GM23338 (cell line): ENCODE measurements at regions not wholly inside any gene's neighbourhood (a gene's known extent, or its start where the extent isn't known, plus 50 kb on each side); places are given as distances from the start of the nearest gene placed in this dataset.

Experiments
- ATAC-seq: fragments of 200-7000 bp; cut with Tn5 transposase; 3 replicates; pipeline ENCODE4 v1.9.1; 2020
- DNase-seq: peaks from one replicate; pipeline ENCODE4 v3.0.0-alpha.2; 2015; ENCODE audit warnings: low spot score
- H2AFZ ChIP-seq: fragments of 200-600 bp; sonication (generic); 2 replicates; pipeline ENCODE4 v1.8.0; 2016; ENCODE audit warnings: antibody characterized with exemption, mild to moderate bottlenecking, moderate library complexity
- H3F3A ChIP-seq: fragments of 200-600 bp; sonication (generic); replicated peaks from 2 replicates; pipeline ENCODE4 v1.8.0; 2017; ENCODE audit warnings: antibody characterized with exemption, mixed run types, low read depth
- H3K27ac ChIP-seq: fragments of 200-600 bp; sonication (generic); 2 replicates; pipeline ENCODE4 v1.6.1; 2016; ENCODE audit warnings: low read depth
- H3K27me3 ChIP-seq: fragments of 200-600 bp; sonication (generic); 2 replicates; pipeline ENCODE4 v1.8.0; 2016; ENCODE audit warnings: mild to moderate bottlenecking, mixed run types, moderate library complexity; ENCODE audit not compliant: insufficient read depth
- H3K36me3 ChIP-seq: fragments of 200-600 bp; sonication (generic); 2 replicates; pipeline ENCODE4 v1.8.0; 2016; ENCODE audit warnings: mild to moderate bottlenecking; ENCODE audit not compliant: insufficient read depth
- H3K4me1 ChIP-seq: fragments of 200-600 bp; sonication (generic); 2 replicates; pipeline ENCODE4 v1.8.0; 2016; ENCODE audit warnings: mild to moderate bottlenecking, moderate library complexity; ENCODE audit not compliant: insufficient read depth
- H3K4me2 ChIP-seq: fragments of 200-600 bp; sonication (generic); 2 replicates; pipeline ENCODE4 v1.7.1; 2017; ENCODE audit warnings: mixed run types
- H3K4me3 ChIP-seq: fragments of 200-600 bp; sonication (generic); 2 replicates; pipeline ENCODE4 v1.6.1; 2016; ENCODE audit warnings: mixed run types
- H3K79me2 ChIP-seq: fragments of 200-600 bp; sonication (generic); replicated peaks from 2 replicates; pipeline ENCODE4 v1.8.0; 2017; ENCODE audit warnings: mild to moderate bottlenecking; ENCODE audit not compliant: insufficient read depth
- H3K9me2 ChIP-seq: fragments of 200-600 bp; sonication (generic); 2 replicates; pipeline ENCODE4 v1.8.0; 2017; ENCODE audit not compliant: insufficient read depth
- H4K20me1 ChIP-seq: fragments of 200-600 bp; sonication (generic); replicated peaks from 2 replicates; pipeline ENCODE4 v1.8.0; 2017; ENCODE audit warnings: mild to moderate bottlenecking; ENCODE audit not compliant: insufficient read depth
- H3K27ac Mint-ChIP-seq: 2 replicates; pipeline ENCODE4 v1.8.0; 2020; ENCODE audit warnings: inconsistent platforms, mild to moderate bottlenecking, moderate library complexity, mixed read lengths
- H3K27me3 Mint-ChIP-seq: 3 replicates; pipeline ENCODE4 v1.8.0; 2022; ENCODE audit warnings: low read depth, mild to moderate bottlenecking, moderate library complexity, mixed read lengths, inconsistent platforms; ENCODE audit not compliant: insufficient read depth, poor library complexity
- H3K36me3 Mint-ChIP-seq: 3 replicates; pipeline ENCODE4 v1.8.0; 2021; ENCODE audit warnings: low read depth, mild to moderate bottlenecking, inconsistent platforms, moderate library complexity, mixed read lengths
- H3K4me1 Mint-ChIP-seq: 3 replicates; pipeline ENCODE4 v1.8.0; 2020; ENCODE audit warnings: mild to moderate bottlenecking, inconsistent platforms, mixed read lengths
- H3K4me3 Mint-ChIP-seq: 3 replicates; pipeline ENCODE4 v1.8.0; 2021; ENCODE audit warnings: moderate library complexity, mild to moderate bottlenecking, inconsistent platforms, mixed read lengths
- H3K9me3 Mint-ChIP-seq: 3 replicates; pipeline ENCODE4 v1.8.0; 2020; ENCODE audit warnings: moderate library complexity, mild to moderate bottlenecking, inconsistent platforms, mixed read lengths
- EZH2 ChIP-seq: fragments of 200-600 bp; sonication (generic); IDR thresholded peaks from one replicate; pipeline ENCODE4 v1.8.0; 2017; ENCODE audit warnings: antibody characterized with exemption, mild to moderate bottlenecking, low read depth; ENCODE audit not compliant: unreplicated experiment
- JUNB ChIP-seq: IDR thresholded peaks from one replicate; pipeline ENCODE4 v1.6.1; 2016; ENCODE audit warnings: antibody characterized with exemption; ENCODE audit not compliant: unreplicated experiment
- POLR2AphosphoS5 ChIP-seq: IDR thresholded peaks from 2 replicates; pipeline ENCODE4 v1.6.1; 2016; ENCODE audit warnings: antibody characterized with exemption, low read depth
- REST ChIP-seq: IDR thresholded peaks from one replicate; pipeline ENCODE4 v1.6.1; 2018; ENCODE audit warnings: antibody characterized with exemption; ENCODE audit not compliant: unreplicated experiment
- STAT1 ChIP-seq: IDR thresholded peaks from one replicate; pipeline ENCODE4 v1.6.1; 2016; ENCODE audit warnings: antibody characterized with exemption; ENCODE audit not compliant: unreplicated experiment
- ZNF462 ChIP-seq: fragments of 250-450 bp; sonication (Bioruptor Pico); IDR thresholded peaks from 2 replicates; pipeline ENCODE4 v1.5.0; 2020; ENCODE audit warnings: mild to moderate bottlenecking, moderate library complexity

- TF ChIP-seq ZNF462 (CRISPR knock-in tag) (no peak), POLR2AphosphoS5 (no peak), STAT1 (no peak), REST (no peak)
These were observed 907.4 kb upstream of the AMELY start (continued) for GRCh38 chrY:7818924-7819323.

- Mint-ChIP-seq H3K27me3 (no peaks in the 10 kb centered on the region), H3K4me3 (no peak overlapping the region), H3K27ac (no peak overlapping the region), H3K36me3 (no peaks in the 10 kb centered on the region), H3K9me3 (no peaks in the 10 kb centered on the region), H3K4me1 (no peaks in the 10 kb centered on the region)
- H3K4me3 ChIP-seq: no peak overlapping the region
- no peak overlapping the region for H3K4me2 ChIP-seq
- H3K79me2 ChIP-seq: no peaks in the 10 kb centered on the region
- no peaks in the 10 kb centered on the region for H4K20me1 ChIP-seq
- no peaks in the 10 kb centered on the region for H3K9me2 ChIP-seq
- H2AFZ ChIP-seq: no peak overlapping the region
- H3K4me1 ChIP-seq: no peaks in the 10 kb centered on the region
- no peak for DNase-seq
- no peaks in the 10 kb centered on the region for H3K36me3 ChIP-seq
- no peaks in the 10 kb centered on the region for H3K27me3 ChIP-seq
- no peak for ATAC-seq
- no peak overlapping the region for H3K27ac ChIP-seq
- H3F3A ChIP-seq: no peaks in the 10 kb centered on the region
- TF ChIP-seq POLR2AphosphoS5 (no peak), JUNB (no peak), EZH2 (no peak), STAT1 (no peak), REST (no peak)
These were observed 905.0 kb upstream of the AMELY start for GRCh38 chrY:7816567-7816966.
